Posterior cingulate gyrus (tissue), 11 donors: ENCODE measurements at regions not wholly inside any gene's neighbourhood (a gene's known extent, or its start where the extent isn't known, plus 50 kb on each side); places are given as distances from the start of the nearest gene placed in this dataset.
"Not testable (repeated sequence)": the region's sequence is repeated elsewhere in the genome, so short reads cannot be mapped to it uniquely, and the experiment has no call there.

Experiments
- DNase-seq, 10 donors: peaks; one replicate each; pipeline versions ENCODE4 v3.0.0 to v3.0.0-alpha.2; 2020 to 2021; ENCODE audit warnings: mixed read lengths in 3 of 10
- intact Hi-C: fragments of 100-400 bp; cut with DNase I; formaldehyde crosslinking; loops from one replicate; pipeline ENCODE4 v1.15.1; 2023

DNA sequence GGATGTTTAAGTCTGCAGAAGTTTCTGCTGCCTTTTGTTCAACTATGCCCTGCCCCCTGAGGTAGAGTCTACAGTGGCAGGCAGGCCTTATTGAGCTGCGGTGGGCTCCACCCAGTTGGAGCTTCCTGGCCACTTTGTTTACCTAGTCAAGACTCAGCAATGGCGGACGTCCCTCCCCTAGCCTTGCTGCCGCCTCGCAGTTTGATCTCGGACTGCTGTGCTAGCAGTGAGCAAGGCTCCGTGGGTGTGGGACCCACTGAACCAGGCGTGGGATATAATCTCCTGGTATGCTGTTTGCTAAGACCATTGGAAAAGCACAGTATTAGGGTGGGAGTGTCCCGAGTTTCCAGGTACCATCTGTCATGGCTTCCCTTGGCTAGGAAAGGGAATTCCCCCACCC, 79.4 kb upstream of the RPS6KA6 start:
- peak in 1 of 10 donors; percentile 66 for DNase-seq
- intact Hi-C loops, result not testable (repeated sequence)

DNA sequence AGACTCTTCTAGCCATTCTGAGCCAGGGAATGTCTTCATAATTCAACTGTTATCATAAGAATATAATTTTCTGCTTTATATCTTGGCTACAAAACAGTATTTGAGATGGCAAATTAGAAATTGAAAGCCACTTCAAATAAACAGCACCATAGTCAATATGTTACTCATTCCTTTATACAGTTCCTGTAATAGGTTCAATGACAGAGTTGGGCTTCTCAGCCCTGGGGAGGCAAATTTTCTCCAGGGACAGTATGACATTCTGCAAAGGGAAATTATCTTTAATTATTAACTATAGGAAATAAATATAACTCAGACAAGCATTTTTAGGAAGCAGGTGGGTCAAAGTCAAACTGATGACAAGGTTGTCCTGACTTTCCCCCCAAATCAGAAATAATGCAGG, 71.9 kb upstream of the RPS6KA6 start:
- intact Hi-C loops, result no loop called here
- DNase-seq, result no peak

DNA sequence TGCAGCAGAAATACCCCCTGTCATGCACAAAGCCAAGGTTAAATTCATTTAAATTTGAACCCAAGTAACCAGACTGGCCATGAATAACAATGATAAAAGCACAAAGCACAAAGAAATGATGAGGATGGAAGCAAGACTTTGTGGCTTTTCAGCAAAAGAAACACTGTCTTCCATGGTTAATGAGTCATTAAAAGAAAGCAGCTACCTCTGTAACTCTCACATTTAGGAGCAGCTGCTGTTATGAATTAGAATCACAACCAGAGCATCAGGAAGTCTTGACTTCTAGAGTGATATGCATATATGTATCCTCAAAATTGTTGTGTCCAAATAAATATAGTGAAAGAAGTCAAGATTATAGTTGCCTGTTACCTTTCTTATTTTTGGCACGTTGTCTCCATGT, 70.7 kb upstream of the RPS6KA6 start:
- intact Hi-C loops, result no loop called here
- no peak for DNase-seq

DNA sequence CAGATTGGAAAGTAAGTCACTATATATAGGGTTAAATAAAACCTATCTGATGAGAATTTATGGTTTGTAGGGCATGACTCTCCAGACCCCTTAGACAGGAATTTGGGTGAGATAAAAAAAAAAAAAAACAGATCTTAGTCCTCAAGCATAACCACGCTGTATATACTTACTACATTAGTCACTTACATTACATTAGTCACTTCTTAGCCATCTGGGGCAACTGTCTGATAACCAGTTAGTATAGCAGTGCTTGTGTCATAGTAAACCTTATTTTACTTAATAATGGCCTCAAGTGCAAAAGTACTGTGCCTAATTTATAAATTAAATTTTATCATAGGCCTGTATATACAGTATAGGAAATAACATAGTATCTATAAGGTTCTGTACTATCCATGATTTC, 60.2 kb upstream of the RPS6KA6 start:
- intact Hi-C loops, result no loop called here
- DNase-seq, result no peak

DNA sequence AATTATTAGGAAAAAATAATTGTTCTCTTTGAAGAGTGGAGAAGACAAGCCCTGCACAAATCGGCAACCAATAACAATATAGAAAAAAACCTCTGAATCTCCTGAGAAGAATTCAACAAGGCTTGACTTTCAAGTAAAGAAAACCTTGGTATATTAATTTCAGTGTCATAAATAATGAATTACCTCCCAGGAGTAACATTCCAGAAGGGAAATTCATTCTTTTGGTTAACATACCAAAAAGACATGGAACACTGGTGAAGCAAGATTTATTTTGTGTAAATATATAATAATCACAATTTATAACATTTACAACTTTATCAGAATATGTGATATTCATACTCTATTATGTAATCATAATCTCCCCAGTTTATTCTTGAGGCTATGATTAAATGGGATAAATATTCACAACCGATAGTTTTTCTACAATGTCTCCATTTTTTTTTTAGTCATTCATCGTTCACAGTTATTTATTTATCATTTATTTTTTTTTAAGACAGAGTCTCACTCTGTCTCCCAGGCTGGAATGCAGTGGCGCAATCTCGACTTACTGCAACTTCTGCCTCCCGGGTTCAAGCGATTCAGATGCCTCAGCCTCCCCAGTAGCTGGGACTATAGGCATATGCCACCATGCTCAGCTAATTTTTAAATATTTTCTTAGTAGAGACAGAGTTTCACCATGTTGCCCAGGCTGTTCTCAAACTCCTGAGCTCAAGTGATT, 53.0 kb upstream of the RPS6KA6 start:
- no peak for DNase-seq
- intact Hi-C loops, result no loop called here
